Parathyroid adenoma (tissue), 2 donors: ENCODE measurements at regions not wholly inside any gene's neighbourhood (a gene's known extent, or its start where the extent isn't known, plus 50 kb on each side); places are given as distances from the start of the nearest gene placed in this dataset.

Experiments
- H2AFZ ChIP-seq: fragments of 300-600 bp; sonication (generic); one replicate; pipeline ENCODE4 v1.7.0; 2017; ENCODE audit warnings: antibody characterized with exemption, mild to moderate bottlenecking
- H3K27ac ChIP-seq: fragments of 300-600 bp; sonication (generic); one replicate; pipeline ENCODE4 v1.7.0; 2017
- H3K27me3 ChIP-seq: fragments of 300-600 bp; sonication (generic); one replicate; pipeline ENCODE4 v1.7.0; 2017; ENCODE audit warnings: low read length; ENCODE audit not compliant: control insufficient read depth, insufficient read depth
- H3K36me3 ChIP-seq: fragments of 300-600 bp; sonication (generic); one replicate; pipeline ENCODE4 v1.7.0; 2017; ENCODE audit warnings: low read length; ENCODE audit not compliant: control insufficient read depth, insufficient read depth
- H3K4me1 ChIP-seq: fragments of 300-600 bp; sonication (generic); one replicate; pipeline ENCODE4 v1.7.0; 2017; ENCODE audit warnings: control low read depth
- H3K4me2 ChIP-seq: fragments of 300-600 bp; sonication (generic); one replicate; pipeline ENCODE4 v1.7.0; 2017; ENCODE audit warnings: low read length
- H3K4me3 ChIP-seq: fragments of 300-600 bp; sonication (generic); one replicate; pipeline ENCODE4 v1.7.0; 2017; ENCODE audit warnings: low read depth, low read length
- H3K79me2 ChIP-seq: fragments of 300-600 bp; sonication (generic); one replicate; pipeline ENCODE4 v1.7.0; 2017; ENCODE audit warnings: control low read depth
- H3K9ac ChIP-seq: fragments of 300-600 bp; sonication (generic); one replicate; pipeline ENCODE4 v1.7.0; 2017; ENCODE audit warnings: mild to moderate bottlenecking
- H3K9me3 ChIP-seq: fragments of 300-600 bp; sonication (generic); one replicate; pipeline ENCODE4 v1.7.0; 2017; ENCODE audit warnings: low read length; ENCODE audit not compliant: control insufficient read depth
- TF ChIP-seq, protein P1 (sequence below): fragments of 300-600 bp; sonication (generic); IDR thresholded peaks from one replicate; pipeline ENCODE4 v1.7.0; 2017; ENCODE audit warnings: antibody characterized with exemption, mild to moderate bottlenecking
- donor health status: primary hyperparathyroidism.

DNA sequence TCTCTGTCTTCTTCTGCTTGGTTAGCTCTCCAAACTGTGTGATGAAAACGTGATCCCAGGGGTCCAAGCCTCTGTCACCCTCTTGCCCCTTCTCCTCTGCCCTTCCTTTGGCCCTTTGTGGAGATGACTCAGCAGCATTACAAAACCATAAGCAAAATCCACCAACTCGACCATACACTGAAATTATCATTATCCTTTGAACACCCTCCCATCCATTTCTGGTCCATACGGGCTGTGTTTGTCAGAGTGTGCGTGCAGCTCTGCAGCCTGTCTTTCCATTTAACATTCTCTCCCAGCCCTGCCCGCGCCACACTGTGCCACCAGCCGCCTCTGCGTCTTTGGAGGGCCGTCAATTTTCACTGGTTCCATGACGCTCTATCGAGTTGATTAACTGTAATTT, 69.2 kb downstream of the SLC25A47 start:
- Histone ChIP-seq H3K79me2 (peaks cover 12% of the 10 kb centered on the region), H3K9me3 (no peaks in the 10 kb centered on the region), H3K4me2 (no peak overlapping the region), H3K36me3 (no peaks in the 10 kb centered on the region), H3K4me1 (no peaks in the 10 kb centered on the region), H3K27me3 (no peaks in the 10 kb centered on the region), H3K4me3 (no peak overlapping the region), H3K27ac (no peak overlapping the region), H3K9ac (no peak overlapping the region), H2AFZ (no peak overlapping the region)
- TF ChIP-seq, protein P1, sequence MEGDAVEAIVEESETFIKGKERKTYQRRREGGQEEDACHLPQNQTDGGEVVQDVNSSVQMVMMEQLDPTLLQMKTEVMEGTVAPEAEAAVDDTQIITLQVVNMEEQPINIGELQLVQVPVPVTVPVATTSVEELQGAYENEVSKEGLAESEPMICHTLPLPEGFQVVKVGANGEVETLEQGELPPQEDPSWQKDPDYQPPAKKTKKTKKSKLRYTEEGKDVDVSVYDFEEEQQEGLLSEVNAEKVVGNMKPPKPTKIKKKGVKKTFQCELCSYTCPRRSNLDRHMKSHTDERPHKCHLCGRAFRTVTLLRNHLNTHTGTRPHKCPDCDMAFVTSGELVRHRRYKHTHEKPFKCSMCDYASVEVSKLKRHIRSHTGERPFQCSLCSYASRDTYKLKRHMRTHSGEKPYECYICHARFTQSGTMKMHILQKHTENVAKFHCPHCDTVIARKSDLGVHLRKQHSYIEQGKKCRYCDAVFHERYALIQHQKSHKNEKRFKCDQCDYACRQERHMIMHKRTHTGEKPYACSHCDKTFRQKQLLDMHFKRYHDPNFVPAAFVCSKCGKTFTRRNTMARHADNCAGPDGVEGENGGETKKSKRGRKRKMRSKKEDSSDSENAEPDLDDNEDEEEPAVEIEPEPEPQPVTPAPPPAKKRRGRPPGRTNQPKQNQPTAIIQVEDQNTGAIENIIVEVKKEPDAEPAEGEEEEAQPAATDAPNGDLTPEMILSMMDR = no peak

DNA sequence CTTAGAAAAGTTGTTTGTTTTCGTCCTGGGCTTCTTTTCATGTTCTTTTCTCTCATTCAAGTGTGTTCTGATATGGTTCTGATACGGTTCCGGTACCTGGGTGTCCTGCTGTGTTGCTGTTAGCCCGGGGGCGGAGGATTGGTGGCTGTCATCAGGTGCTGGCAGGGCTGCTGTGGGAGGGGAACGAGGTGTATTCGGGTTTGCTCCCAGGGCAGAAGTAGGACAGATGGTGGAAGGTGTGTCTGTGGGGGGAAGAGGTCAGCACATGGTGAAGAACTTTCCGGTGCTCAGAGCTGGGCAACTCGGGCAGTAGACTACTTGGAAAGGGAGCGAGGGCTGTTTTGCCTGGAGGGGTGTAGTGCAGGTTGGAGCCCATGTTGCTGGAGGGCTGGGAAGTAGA, 70.2 kb downstream of the SLC25A47 start:
- Histone ChIP-seq H3K4me1 (no peaks in the 10 kb centered on the region), H3K4me2 (no peak overlapping the region), H3K9ac (no peak overlapping the region), H3K4me3 (no peak overlapping the region), H3K36me3 (no peaks in the 10 kb centered on the region), H3K79me2 (peaks cover 9% of the 10 kb centered on the region), H2AFZ (no peak overlapping the region), H3K27ac (no peak overlapping the region), H3K9me3 (no peaks in the 10 kb centered on the region), H3K27me3 (no peaks in the 10 kb centered on the region)
- TF ChIP-seq, protein P1 = no peak

DNA sequence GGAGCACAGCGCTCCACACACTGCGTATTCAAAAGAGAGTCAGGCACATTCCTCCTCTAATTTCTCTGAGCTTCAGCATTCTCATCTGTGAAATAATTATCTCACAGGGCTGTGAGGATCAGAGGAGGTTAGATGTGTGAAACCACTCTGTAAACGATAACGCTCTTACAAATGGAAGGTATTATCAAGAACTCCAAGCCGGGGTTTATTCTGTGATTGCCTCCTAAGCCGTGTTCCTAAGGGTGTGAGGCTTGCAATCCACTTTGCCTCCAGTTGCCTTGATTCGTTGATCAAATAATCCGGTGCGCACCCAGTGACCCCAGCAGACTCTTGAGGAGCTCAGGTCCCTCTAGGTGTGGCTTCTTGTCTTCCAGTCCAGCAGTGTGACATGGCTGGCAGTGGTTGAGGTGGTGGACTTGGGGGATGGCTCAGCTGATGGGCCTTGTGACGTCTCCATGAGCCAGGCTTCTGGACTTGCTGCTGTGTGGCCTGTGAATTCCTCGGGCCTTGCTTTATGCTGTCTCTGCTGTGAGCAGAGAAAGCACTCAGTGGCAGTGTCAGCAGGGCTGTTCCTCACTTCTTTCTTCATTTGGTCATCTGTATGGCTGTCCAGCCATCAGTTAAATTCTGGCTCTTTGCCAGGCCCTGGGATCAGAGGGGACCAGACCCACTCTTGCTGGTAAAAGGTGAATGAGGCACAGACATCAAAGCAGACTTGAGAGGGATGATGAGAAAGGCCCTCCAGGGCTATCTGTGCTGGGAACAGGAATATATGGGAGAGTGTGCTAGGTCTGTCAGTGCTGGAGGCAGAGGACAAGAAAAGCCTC, 71.0 kb downstream of the SLC25A47 start:
- Histone ChIP-seq H2AFZ (no peak overlapping the region), H3K4me1 (no peaks in the 10 kb centered on the region), H3K27me3 (no peaks in the 10 kb centered on the region), H3K4me2 (no peak overlapping the region), H3K9me3 (no peaks in the 10 kb centered on the region), H3K9ac (no peak overlapping the region), H3K79me2 (peaks cover 13% of the 10 kb centered on the region), H3K4me3 (no peak overlapping the region), H3K36me3 (no peaks in the 10 kb centered on the region), H3K27ac (no peak overlapping the region)
- TF ChIP-seq, protein P1 = no peak

DNA sequence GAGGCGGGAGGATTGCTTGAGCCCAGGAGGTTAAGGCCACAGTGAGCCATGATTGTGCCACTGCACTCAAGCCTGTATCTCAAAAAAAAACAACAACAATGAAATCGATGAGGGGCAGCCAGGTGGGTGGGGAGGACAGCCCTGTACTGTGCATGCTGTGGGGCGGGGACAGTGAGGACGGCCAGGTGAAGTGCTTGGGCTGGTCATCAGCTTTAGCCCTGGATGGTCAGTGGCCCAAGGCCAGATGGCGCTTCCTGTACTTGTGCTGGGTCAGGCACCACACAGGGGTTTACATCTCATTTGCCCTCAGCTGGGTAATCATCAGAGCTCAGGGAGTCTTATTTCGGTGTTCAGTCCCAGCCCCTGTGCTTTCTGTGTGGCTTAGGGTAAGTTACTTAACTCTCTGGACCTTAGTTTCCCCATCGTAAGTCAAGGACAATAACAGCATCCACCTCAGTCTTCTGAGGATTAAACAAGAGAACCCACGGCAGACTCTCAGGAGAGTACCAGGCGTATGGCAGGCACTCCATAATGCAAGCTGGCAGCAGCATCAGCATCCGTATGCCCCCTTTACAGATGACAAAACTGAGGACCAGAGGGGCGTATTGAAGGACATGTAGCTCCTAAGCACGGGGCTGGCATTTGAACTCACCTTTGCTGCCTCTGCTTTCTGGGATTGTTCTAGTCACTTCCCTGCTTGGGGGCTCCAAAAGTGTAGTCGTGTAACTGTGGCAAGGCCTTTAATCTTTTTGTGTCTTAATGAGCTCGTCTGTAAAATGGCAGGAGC, 71.9 kb downstream of the SLC25A47 start:
- Histone ChIP-seq H3K27ac (no peak overlapping the region), H2AFZ (no peak overlapping the region), H3K4me2 (no peak overlapping the region), H3K79me2 (peaks cover 13% of the 10 kb centered on the region), H3K9me3 (no peaks in the 10 kb centered on the region), H3K9ac (no peak overlapping the region), H3K27me3 (no peaks in the 10 kb centered on the region), H3K36me3 (no peaks in the 10 kb centered on the region), H3K4me1 (no peaks in the 10 kb centered on the region), H3K4me3 (no peak overlapping the region)
- TF ChIP-seq, protein P1 = no peak
